Panc1 (cell line): ENCODE measurements at regions not wholly inside any gene's neighbourhood (a gene's known extent, or its start where the extent isn't known, plus 50 kb on each side); places are given as distances from the start of the nearest gene placed in this dataset.

Experiments
- ATAC-seq: fragments of 200-7000 bp; cut with Tn5 transposase; 2 replicates; pipeline ENCODE4 v1.9.1; 2020; ENCODE audit warnings: mild to moderate bottlenecking, moderate library complexity
- BruUV-seq: library from RNA; stranded (reverse); fragments of 400-500 nt; replicated peaks from 2 replicates; lab custom pipeline; 2021; lab: Mats Ljungman, UMichigan
- CTCF ChIA-PET: fragments of 300-600 bp; sonication (Branson Sonifier 250); formaldehyde crosslinking; loops from one replicate; lab custom pipeline; 2022; ENCODE audit warnings: antibody characterized with exemption; lab: Charles Lee
- POLR2A ChIA-PET: fragments of 300-600 bp; sonication (Branson Sonifier 250); formaldehyde crosslinking; loops from one replicate; lab custom pipeline; 2022; ENCODE audit warnings: antibody characterized with exemption; lab: Charles Lee
- DNase-seq: peaks from one replicate; pipeline ENCODE4 v3.0.0-alpha.2; 2010; ENCODE audit warnings: low read depth, low spot score
- H3K27ac ChIP-seq: 2 replicates; pipeline ENCODE4 v1.5.1; 2011; ENCODE audit warnings: mild to moderate bottlenecking, low read length, inconsistent platforms
- H3K27me3 ChIP-seq: fragments of 200-500 bp; sonication (Bioruptor generic); 2 replicates; pipeline ENCODE4 v1.6.0; 2014; ENCODE audit warnings: low read length, inconsistent platforms; ENCODE audit not compliant: control insufficient read depth, insufficient read depth
- H3K36me3 ChIP-seq: fragments of 200-500 bp; sonication (Bioruptor generic); 2 replicates; pipeline ENCODE4 v1.5.1; 2014; ENCODE audit warnings: inconsistent platforms, mild to moderate bottlenecking, low read length, moderate library complexity; ENCODE audit not compliant: control insufficient read depth, insufficient read depth
- H3K4me1 ChIP-seq: 2 replicates; pipeline ENCODE4 v1.5.1; 2011; ENCODE audit warnings: inconsistent platforms, mild to moderate bottlenecking, low read length, moderate library complexity; ENCODE audit not compliant: control insufficient read depth, insufficient read depth
- H3K4me3 ChIP-seq, 2 experiments: 2 replicates each; pipeline ENCODE4 v1.5.1; 2011 to 2012; ENCODE audit warnings: low read depth in 2 of 2, low read length in 2 of 2, mild to moderate bottlenecking in 2 of 2, inconsistent platforms in 1 of 2, moderate library complexity in 1 of 2
- H3K9me3 ChIP-seq: fragments of 200-500 bp; sonication (Bioruptor generic); 2 replicates; pipeline ENCODE4 v1.5.1; 2014; ENCODE audit warnings: low read depth, mild to moderate bottlenecking, inconsistent platforms, low read length, moderate library complexity; ENCODE audit not compliant: control insufficient read depth, insufficient read depth
- CTCF ChIP-seq: fragments of 450-650 bp; IDR thresholded peaks from 2 replicates; pipeline ENCODE4 v1.5.1; 2017; ENCODE audit warnings: mild to moderate bottlenecking
- POLR2AphosphoS5 ChIP-seq: IDR thresholded peaks from 2 replicates; pipeline ENCODE4 v1.6.1; 2012; ENCODE audit warnings: mild to moderate bottlenecking, low read depth, low read length, moderate library complexity
- REST ChIP-seq, 2 experiments: IDR thresholded peaks; 2 replicates each; pipeline ENCODE4 v1.6.1; 2011 to 2012; ENCODE audit warnings: low read depth in 2 of 2, control low read depth in 1 of 2, low read length in 1 of 2, mild to moderate bottlenecking in 1 of 2, moderate library complexity in 1 of 2; ENCODE audit not compliant: insufficient read depth in 1 of 2
- SIN3A ChIP-seq: IDR thresholded peaks from 2 replicates; pipeline ENCODE4 v1.6.1; 2012; ENCODE audit warnings: low read depth, mild to moderate bottlenecking, low read length, moderate library complexity, borderline replicate concordance; ENCODE audit not compliant: insufficient read depth
- TCF7L2 ChIP-seq: IDR thresholded peaks from 2 replicates; pipeline ENCODE4 v1.6.1; 2011; ENCODE audit warnings: mild to moderate bottlenecking, low read depth, low read length, inconsistent platforms
- in situ Hi-C: cut with HindIII; loops from 2 replicates; pipeline ENCODE4 v1.10.0; 2016; ENCODE audit warnings: low sequenced_read_pairs, low pct_unique_long_range_greater_than_20kb
- intact Hi-C: fragments of 100-400 bp; cut with micrococcal nuclease; formaldehyde crosslinking; loops from one replicate; pipeline ENCODE4 v1.10.0; 2022; ENCODE audit not compliant: unreplicated experiment

- Histone ChIP-seq H3K4me3 (no peak overlapping the region), H3K27me3 (no peaks in the 10 kb centered on the region), H3K36me3 (no peaks in the 10 kb centered on the region), H3K9me3 (no peaks in the 10 kb centered on the region), H3K27ac (no peak overlapping the region), H3K4me1 (no peaks in the 10 kb centered on the region)
- in situ Hi-C loops (no loop called here), intact Hi-C loops (no loop called here)
- ChIA-PET POLR2A (no interaction called here), CTCF (no interaction called here)
- ATAC-seq: no peak
- no peak for TF ChIP-seq POLR2AphosphoS5
- TF ChIP-seq CTCF: no peak
- TF ChIP-seq TCF7L2: no peak
- TF ChIP-seq SIN3A: no peak
- no peak for TF ChIP-seq REST (IDR thresholded peaks at IDR 0.05; ENCODE audit: insufficient read depth in 1 of 2, low read depth in 2 of 2, low read length in 1 of 2)
- no peak for DNase-seq
- no TSS peak for BruUV-seq
These were observed 61.1 kb upstream of the SAMSN1 start for GRCh38 chr21:14607262-14607661.

GRCh38 chr21:14603202-14603601, 57.1 kb upstream of the SAMSN1 start:
- no peaks in the 10 kb centered on the region for H3K27me3 ChIP-seq
- no peaks in the 10 kb centered on the region for H3K4me1 ChIP-seq
- no peak for DNase-seq
- no peak overlapping the region for H3K27ac ChIP-seq
- H3K4me3 ChIP-seq: no peak overlapping the region
- CTCF ChIA-PET: no interaction called here
- intact Hi-C loops (no loop called here), in situ Hi-C loops (no loop called here)
- no peaks in the 10 kb centered on the region for H3K9me3 ChIP-seq
- POLR2A ChIA-PET: no interaction called here
- no peak for ATAC-seq
- BruUV-seq: no TSS peak
- no peaks in the 10 kb centered on the region for H3K36me3 ChIP-seq
- TF ChIP-seq SIN3A: no peak
- no peak for TF ChIP-seq REST (IDR thresholded peaks at IDR 0.05; ENCODE audit: insufficient read depth in 1 of 2, low read depth in 2 of 2, low read length in 1 of 2)
- TF ChIP-seq TCF7L2: no peak
- no peak for TF ChIP-seq CTCF
- TF ChIP-seq POLR2AphosphoS5: no peak
